HS-5 (cell line): ENCODE measurements at regions not wholly inside any gene's neighbourhood (a gene's known extent, or its start where the extent isn't known, plus 50 kb on each side); places are given as distances from the start of the nearest gene placed in this dataset.

Source experiments
- DNase-seq: peaks from one replicate; pipeline ENCODE4 v3.0.0-alpha.2; 2012; ENCODE audit warnings: low read depth

- DNase-seq, result no peak
These were observed 258.9 kb downstream of the METTL4 start for GRCh38 chr18:2312440-2312839.

GRCh38 chr18:2313332-2313731 is 258.0 kb downstream of the METTL4 start:
- DNase-seq, result no peak

GRCh38 chr18:2316082-2316750 is 255.1 kb downstream of the METTL4 start:
- DNase-seq, result no peak

- no peak for DNase-seq
These were observed 254.3 kb downstream of the METTL4 start for GRCh38 chr18:2316751-2317696.

- no peak for DNase-seq
These were observed 246.8 kb downstream of the METTL4 start for GRCh38 chr18:2324459-2324858.

GRCh38 chr18:2325308-2325849 is 245.9 kb downstream of the METTL4 start:
- DNase-seq, result no peak

GRCh38 chr18:2325933-2326332 is 245.4 kb downstream of the METTL4 start:
- no peak for DNase-seq

- no peak for DNase-seq
These were observed 244.3 kb downstream of the METTL4 start for GRCh38 chr18:2326999-2327398.

- DNase-seq, result no peak
These were observed 240.5 kb downstream of the METTL4 start for GRCh38 chr18:2330764-2331163.

- DNase-seq, result no peak
These were observed 239.8 kb downstream of the METTL4 start for GRCh38 chr18:2331491-2331890.

GRCh38 chr18:2336690-2337392 is 234.5 kb downstream of the METTL4 start:
- no peak for DNase-seq

- no peak for DNase-seq
These were observed 233.7 kb downstream of the METTL4 start for GRCh38 chr18:2337552-2338141.

GRCh38 chr18:2338601-2339000 is 232.7 kb downstream of the METTL4 start:
- no peak for DNase-seq

- no peak for DNase-seq
These were observed 231.0 kb downstream of the METTL4 start for GRCh38 chr18:2340335-2340734.

- DNase-seq, result no peak
These were observed 223.3 kb downstream of the METTL4 start for GRCh38 chr18:2348003-2348402.

GRCh38 chr18:2351126-2351850 is 220.0 kb downstream of the METTL4 start:
- DNase-seq, result no peak

GRCh38 chr18:2354292-2354691 is 217.0 kb downstream of the METTL4 start:
- no peak for DNase-seq

GRCh38 chr18:2356906-2357305 is 214.4 kb downstream of the METTL4 start:
- DNase-seq, result no peak

- DNase-seq, result no peak
These were observed 210.4 kb downstream of the METTL4 start for GRCh38 chr18:2360861-2361260.

- DNase-seq, result no peak
These were observed 203.2 kb downstream of the METTL4 start for GRCh38 chr18:2368102-2368501.

GRCh38 chr18:2376707-2377106 is 194.6 kb downstream of the METTL4 start:
- DNase-seq, result no peak
